Activated CD4-positive, alpha-beta T cell treated with anti-CD3 and anti-CD28 coated beads for 36 hours (primary cell): ENCODE measurements at regions not wholly inside any gene's neighbourhood (a gene's known extent, or its start where the extent isn't known, plus 50 kb on each side); places are given as distances from the start of the nearest gene placed in this dataset.
A peak's percentile ranks its signal among the peaks of the same experiment; 100 is the strongest.
"Not testable (repeated sequence)": the region's sequence is repeated elsewhere in the genome, so short reads cannot be mapped to it uniquely, and the experiment has no call there.

ENCODE experiments used
- ATAC-seq: fragments of 200-7000 bp; cut with Tn5 transposase; one replicate; pipeline ENCODE4 v1.10.0; 2021; ENCODE audit warnings: mild to moderate bottlenecking, moderate library complexity
- CTCF ChIA-PET: fragments of 350-600 bp; sonication (Branson Sonifier 250); formaldehyde crosslinking; loops from one replicate; lab custom pipeline; 2021; ENCODE audit warnings: antibody characterized with exemption; lab: Charles Lee
- POLR2A ChIA-PET: fragments of 350-600 bp; sonication (Branson Sonifier 250); formaldehyde crosslinking; loops from one replicate; lab custom pipeline; 2021; ENCODE audit warnings: antibody characterized with exemption, inconsistent platforms; lab: Charles Lee
- DNase-seq: peaks from one replicate; pipeline ENCODE4 v3.0.0-alpha.2; 2020
- H3K27ac Mint-ChIP-seq: one replicate; pipeline ENCODE4 v1.8.0; 2021; ENCODE audit warnings: mixed read lengths
- H3K27me3 Mint-ChIP-seq: one replicate; pipeline ENCODE4 v1.8.0; 2021; ENCODE audit warnings: mixed read lengths
- H3K36me3 Mint-ChIP-seq: one replicate; pipeline ENCODE4 v1.8.0; 2021; ENCODE audit warnings: low read depth, mixed read lengths
- H3K4me1 Mint-ChIP-seq: one replicate; pipeline ENCODE4 v1.8.0; 2021; ENCODE audit warnings: mixed read lengths
- H3K4me3 Mint-ChIP-seq: one replicate; pipeline ENCODE4 v1.8.0; 2021; ENCODE audit warnings: mild to moderate bottlenecking, moderate library complexity, mixed read lengths
- H3K9me3 Mint-ChIP-seq: one replicate; pipeline ENCODE4 v1.8.0; 2021; ENCODE audit warnings: low read depth, mixed read lengths
- intact Hi-C, 2 experiments: fragments of 100-400 bp; cut with DNase I in 1 of 2; cut with micrococcal nuclease in 1 of 2; formaldehyde crosslinking; loops; one replicate each; pipeline versions ENCODE4 v1.14.2 to v1.15.1; 2022 to 2024; cut with DNase I, micrococcal nuclease

DNA sequence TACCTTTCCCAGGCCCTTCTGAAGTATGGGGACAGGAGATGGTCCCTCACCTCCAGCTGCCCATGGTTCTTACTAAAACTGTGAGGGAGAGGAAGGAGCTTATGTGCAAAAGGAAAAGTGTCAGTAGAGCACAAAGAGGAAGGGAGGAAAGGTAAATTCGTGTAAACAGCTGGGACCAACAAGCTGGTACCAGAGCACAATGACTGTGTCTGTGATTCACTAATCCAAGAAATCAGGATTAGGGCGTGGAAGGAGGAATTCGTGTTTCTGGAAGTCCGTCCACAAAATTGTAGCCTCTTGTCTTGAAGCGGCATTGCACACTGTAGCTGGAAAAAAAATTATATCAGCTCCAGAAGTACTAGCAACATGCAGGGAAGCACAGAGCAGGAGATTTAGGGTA, 129.0 kb upstream of the RREB1 start:
- Mint-ChIP-seq H3K4me1 (no peaks in the 10 kb centered on the region), H3K9me3 (no peaks in the 10 kb centered on the region), H3K36me3 (no peaks in the 10 kb centered on the region), H3K27me3 (no peaks in the 10 kb centered on the region), H3K27ac (no peak overlapping the region), H3K4me3 (no peak overlapping the region)
- ATAC-seq (no peak), DNase-seq (no peak)
- ChIA-PET CTCF (interaction anchor here (1.0 to 1.1 kb wide), 2 partner anchors 27 to 260 kb away, joined by 3 read pairs; no protein-coding TSS in a partner anchor), POLR2A (no interaction called here)
- intact Hi-C loops = no loop called here

DNA sequence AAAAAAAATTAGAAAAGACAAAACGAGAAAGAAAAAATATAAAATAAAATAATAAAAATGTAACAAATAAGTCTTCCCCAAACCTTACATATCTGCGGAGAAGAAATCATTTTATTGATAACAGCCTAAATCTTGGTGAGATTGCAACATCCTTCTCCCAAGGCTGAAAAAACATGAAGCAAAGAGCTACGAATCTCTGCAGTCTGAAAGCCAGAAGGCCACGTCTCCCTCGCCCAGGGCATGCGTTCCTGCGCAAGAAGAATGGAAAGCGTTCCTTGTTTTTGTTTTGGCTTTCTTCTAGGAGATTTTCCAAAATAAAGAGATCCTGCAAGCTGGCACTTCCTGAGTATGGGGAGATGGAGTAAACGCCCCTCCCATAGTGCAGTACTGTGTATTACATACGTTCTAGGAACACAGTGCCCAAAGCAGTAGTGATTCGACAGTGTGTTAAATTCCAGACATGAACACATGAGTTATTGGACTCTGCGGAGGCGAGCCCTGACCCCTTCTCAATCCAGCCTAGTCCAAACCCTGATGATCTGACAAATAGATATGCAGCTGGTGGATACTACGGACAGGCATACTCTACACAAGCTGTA, 126.7 kb upstream of the RREB1 start:
- intact Hi-C loops = no loop called here
- POLR2A ChIA-PET = no interaction called here
- no peak overlapping the region for H3K27ac Mint-ChIP-seq

DNA sequence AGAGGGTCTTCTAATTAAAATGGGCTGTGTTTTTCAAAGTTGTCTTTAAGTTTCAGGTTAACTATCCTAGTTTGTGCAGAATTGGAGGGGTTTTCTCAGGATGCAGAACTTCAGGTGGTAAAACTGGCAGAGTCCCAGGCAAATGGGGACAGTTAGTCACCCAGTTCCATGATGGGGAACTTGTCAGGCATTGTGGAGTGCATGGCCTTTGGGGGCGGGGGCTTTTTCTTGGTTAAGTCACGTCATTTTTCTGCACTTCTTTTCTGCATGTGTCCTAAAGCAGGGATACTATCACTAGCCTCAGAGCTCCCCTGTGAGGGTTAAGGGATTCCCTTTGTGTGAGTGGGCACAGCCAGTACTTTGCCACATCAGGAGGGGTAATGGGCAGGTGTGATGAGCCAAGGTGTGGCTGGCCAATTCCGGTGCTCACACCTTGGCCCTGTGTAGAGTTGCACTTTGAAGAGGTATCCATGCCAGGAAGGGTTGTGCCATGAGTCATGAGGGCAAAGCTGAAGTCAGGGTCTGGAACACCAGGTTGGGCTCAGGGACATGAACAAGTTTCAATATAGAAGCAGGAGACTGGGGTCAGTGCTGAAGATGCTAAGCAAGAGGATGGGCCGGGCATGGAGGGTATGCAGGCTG, 126.0 kb upstream of the RREB1 start:
- POLR2A ChIA-PET = no interaction called here
- H3K36me3 Mint-ChIP-seq = no peaks in the 10 kb centered on the region
- H3K4me3 Mint-ChIP-seq = no peak overlapping the region
- no peaks in the 10 kb centered on the region for H3K27me3 Mint-ChIP-seq
- peak; percentile 10 for DNase-seq
- ATAC-seq = no peak
- no peaks in the 10 kb centered on the region for H3K4me1 Mint-ChIP-seq
- no peaks in the 10 kb centered on the region for H3K9me3 Mint-ChIP-seq
- no peak overlapping the region for H3K27ac Mint-ChIP-seq
- intact Hi-C loops = no loop called here
- CTCF ChIA-PET = interaction anchor here (1.2 to 1.4 kb wide), 2 partner anchors 11 to 14 kb away, joined by 3 to 4 read pairs; no protein-coding TSS in a partner anchor

More for the DNA sequence above, 126.7 kb upstream of the RREB1 start:
- no peaks in the 10 kb centered on the region for H3K4me1 Mint-ChIP-seq
- no peak for ATAC-seq
- no peaks in the 10 kb centered on the region for H3K9me3 Mint-ChIP-seq
- no peaks in the 10 kb centered on the region for H3K27me3 Mint-ChIP-seq
- H3K4me3 Mint-ChIP-seq = no peak overlapping the region
- no peak for DNase-seq
- CTCF ChIA-PET = interaction anchor here (1.2 kb wide), 1 partner anchor 14 kb away, joined by 4 read pairs; no protein-coding TSS in a partner anchor
- no peaks in the 10 kb centered on the region for H3K36me3 Mint-ChIP-seq

DNA sequence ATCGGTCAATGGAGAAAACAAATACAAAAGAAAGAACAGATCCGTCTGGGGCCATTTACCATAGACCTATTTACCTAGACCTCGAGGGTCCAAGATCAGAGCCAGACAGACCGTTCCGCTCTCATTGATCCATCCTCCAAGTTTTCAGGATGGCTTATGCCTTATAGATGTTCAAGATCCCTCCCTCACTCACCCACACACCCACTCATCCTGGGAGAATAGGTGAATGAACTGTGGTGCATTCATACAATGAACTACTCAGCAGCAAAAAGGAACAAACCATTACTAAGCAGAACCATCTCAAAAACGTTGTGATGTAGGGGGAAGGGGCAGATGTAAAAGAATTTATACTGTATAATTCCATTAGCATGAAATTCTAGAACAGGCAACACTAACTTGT, 125.1 kb upstream of the RREB1 start:
- no peaks in the 10 kb centered on the region for H3K9me3 Mint-ChIP-seq
- intact Hi-C loops = no loop called here
- H3K27me3 Mint-ChIP-seq = no peaks in the 10 kb centered on the region
- no peak overlapping the region for H3K27ac Mint-ChIP-seq
- ChIA-PET CTCF (interaction anchor here (1.4 kb wide), 2 partner anchors 9 to 11 kb away, joined by 3 read pairs; no protein-coding TSS in a partner anchor), POLR2A (no interaction called here)
- no peak for ATAC-seq
- no peaks in the 10 kb centered on the region for H3K36me3 Mint-ChIP-seq
- no peak for DNase-seq
- H3K4me3 Mint-ChIP-seq = no peak overlapping the region
- H3K4me1 Mint-ChIP-seq = no peaks in the 10 kb centered on the region

DNA sequence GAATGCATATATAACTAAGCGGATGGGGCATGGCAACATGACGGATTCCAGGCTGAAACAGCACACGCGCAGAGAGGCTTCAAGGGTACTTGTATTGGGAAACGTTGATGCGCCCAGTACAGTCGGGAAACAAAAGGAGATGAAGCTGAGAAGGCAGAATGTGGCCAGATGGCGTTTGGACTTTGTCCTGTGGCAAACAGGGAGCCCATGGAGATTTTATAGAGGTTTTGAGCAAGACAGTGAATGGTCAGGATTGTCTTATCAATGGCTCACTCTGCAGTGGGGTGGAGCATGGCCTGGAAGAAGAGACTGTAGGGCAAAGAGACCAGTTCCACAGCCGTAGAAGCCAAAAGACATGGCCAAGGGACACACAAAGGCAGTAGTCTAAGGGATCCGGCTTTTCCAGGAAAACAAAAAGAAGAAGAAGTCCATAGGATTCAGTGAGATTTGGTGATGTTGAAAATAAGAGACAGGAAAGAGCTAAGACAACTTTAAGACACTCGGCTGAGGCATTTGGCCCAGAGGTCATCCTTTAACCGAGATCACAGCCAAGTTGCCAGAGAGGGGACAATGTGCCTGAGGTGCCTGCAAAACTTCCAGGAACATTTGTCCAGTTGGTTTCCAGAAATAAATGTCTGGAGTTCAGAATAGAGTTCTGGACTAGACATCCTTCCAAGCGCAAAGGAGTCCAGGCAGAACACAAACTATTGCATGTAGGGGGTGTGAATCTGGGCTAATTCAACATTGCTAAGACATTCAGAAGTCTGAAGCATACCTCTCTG, 123.0 kb upstream of the RREB1 start:
- Mint-ChIP-seq H3K9me3 (no peaks in the 10 kb centered on the region), H3K27me3 (no peaks in the 10 kb centered on the region)

DNA sequence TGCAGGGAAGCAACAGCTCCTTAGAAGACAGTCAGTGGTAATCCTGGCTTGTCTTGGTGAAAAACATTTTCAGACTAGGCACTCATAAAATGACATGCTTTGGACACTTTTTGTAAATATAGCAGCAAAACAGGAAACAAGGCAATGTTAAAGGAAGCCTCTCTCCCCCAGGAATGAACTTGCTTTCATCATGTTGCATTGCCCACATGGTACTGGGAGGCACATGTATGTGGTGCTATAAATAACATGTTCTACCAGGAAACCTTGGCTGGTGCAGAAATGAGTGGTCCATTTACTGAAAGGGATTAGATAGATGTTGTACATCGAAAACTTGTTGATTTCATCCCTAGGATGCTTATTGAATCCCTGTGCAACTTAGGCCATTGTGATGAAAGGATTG, 121.4 kb upstream of the RREB1 start:
- no peaks in the 10 kb centered on the region for H3K4me1 Mint-ChIP-seq
- H3K4me3 Mint-ChIP-seq = no peak overlapping the region
- POLR2A ChIA-PET = no interaction called here
- DNase-seq (no peak), ATAC-seq (no peak)
- intact Hi-C loops = no loop called here
- CTCF ChIA-PET = interaction anchor here (0.7 kb wide), 1 partner anchor 269 kb away, joined by 3 read pairs; no protein-coding TSS in a partner anchor
- no peaks in the 10 kb centered on the region for H3K36me3 Mint-ChIP-seq
- no peak overlapping the region for H3K27ac Mint-ChIP-seq
- no peaks in the 10 kb centered on the region for H3K27me3 Mint-ChIP-seq
- no peaks in the 10 kb centered on the region for H3K9me3 Mint-ChIP-seq

More for the DNA sequence above, 123.0 kb upstream of the RREB1 start:
- POLR2A ChIA-PET = no interaction called here
- CTCF ChIA-PET = no interaction called here
- ATAC-seq = no peak
- Mint-ChIP-seq H3K27ac (no peak overlapping the region), H3K4me1 (no peaks in the 10 kb centered on the region), H3K36me3 (no peaks in the 10 kb centered on the region), H3K4me3 (no peak overlapping the region)
- no peak for DNase-seq
- intact Hi-C loops = no loop called here

DNA sequence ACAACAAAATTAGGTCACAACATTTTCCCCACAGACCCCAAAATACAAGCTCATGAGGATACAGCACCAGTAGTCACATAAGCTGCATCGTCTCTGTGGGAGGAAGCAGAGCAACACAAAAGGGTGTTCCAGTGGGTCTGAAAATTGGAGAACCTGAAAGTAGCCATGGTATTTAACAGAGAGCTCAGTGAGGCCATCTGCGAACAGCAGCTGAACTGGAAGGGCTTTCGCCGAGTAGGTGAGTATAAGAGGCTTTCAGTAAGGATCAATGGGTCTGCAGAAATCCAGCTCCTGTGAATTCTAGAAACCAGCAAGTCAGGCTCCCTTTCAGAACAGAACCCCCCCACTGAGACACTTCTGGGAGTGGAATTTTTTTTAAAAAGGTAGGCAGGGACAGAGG, 120.0 kb upstream of the RREB1 start:
- intact Hi-C loops = no loop called here
- ChIA-PET POLR2A (no interaction called here), CTCF (interaction anchor here (0.6 kb wide), 1 partner anchor 195 kb away, joined by 4 read pairs; no protein-coding TSS in a partner anchor)
- ATAC-seq = no peak
- Mint-ChIP-seq H3K4me1 (no peaks in the 10 kb centered on the region), H3K27me3 (no peaks in the 10 kb centered on the region), H3K9me3 (no peaks in the 10 kb centered on the region), H3K27ac (no peak overlapping the region), H3K36me3 (no peaks in the 10 kb centered on the region), H3K4me3 (no peak overlapping the region)
- no peak for DNase-seq

DNA sequence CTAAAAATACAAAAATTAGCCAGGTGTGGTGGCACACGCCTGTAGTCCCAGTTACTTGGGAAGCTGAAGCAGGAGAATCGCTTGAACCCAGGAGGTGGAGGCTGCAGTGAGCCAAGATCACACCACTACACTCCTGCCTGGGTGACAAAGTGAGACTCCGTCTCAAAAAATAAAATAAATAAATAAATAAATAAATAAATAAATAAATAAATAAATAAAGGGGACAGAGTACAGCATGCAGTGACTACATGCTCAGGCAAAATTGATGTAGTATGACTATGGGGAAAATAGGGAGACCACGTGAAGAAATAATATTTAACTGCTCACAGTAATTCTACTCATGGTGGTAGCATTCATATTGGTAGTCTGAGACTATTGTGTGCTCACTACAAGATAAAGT, 117.7 kb upstream of the RREB1 start:
- ATAC-seq, H3K4me1 Mint-ChIP-seq, H3K27ac Mint-ChIP-seq, intact Hi-C loops, H3K4me3 Mint-ChIP-seq, POLR2A ChIA-PET, H3K36me3 Mint-ChIP-seq, H3K9me3 Mint-ChIP-seq, H3K27me3 Mint-ChIP-seq, DNase-seq: not testable (repeated sequence)
- CTCF ChIA-PET = interaction anchor here (0.6 kb wide), 1 partner anchor 343 kb away, joined by 3 read pairs; no protein-coding TSS in a partner anchor

DNA sequence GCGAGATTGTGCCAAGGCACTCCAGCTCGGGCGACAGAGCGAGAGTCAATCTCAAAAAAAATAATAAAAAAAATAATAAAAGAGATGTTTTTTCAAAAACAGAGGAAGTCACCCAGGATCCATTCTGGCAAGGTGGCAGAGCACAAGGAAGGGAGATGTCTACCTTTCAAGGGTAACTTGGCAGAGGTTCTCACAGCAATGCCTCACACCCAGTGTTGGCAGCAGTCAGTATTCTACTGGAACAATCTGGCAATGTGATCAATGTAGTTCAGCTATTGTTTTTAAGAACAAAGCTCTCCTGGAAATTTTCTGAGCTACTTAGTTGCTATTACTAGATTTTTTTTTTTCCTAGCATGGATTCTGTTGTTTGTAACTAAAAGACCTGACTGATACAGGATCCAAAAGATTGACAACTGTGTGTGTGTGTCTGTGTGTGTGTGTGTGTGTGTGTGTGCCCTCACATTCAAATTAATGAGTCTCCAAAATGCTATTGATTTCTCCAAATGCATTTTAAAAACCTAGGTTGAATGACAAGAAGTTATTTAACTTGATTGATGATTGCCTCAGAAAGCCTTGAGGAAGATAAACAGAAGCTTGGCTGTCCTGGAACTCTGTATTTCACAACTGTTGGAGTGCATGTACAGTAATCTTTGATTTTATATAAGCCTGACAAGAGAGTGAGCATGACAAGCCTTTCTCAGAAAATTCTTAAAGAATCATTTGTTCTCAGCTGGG, 114.1 kb upstream of the RREB1 start:
- ATAC-seq (no peak), DNase-seq (no peak)
- POLR2A ChIA-PET = interaction anchor here (0.7 kb wide), 1 partner anchor 22 kb away, joined by 3 read pairs; no protein-coding TSS in a partner anchor
- no peaks in the 10 kb centered on the region for H3K4me1 Mint-ChIP-seq
- intact Hi-C loops = no loop called here
- no peak overlapping the region for H3K4me3 Mint-ChIP-seq
- CTCF ChIA-PET = interaction anchor here (0.7 to 1.8 kb wide), 3 partner anchors 35 to 1778 kb away, joined by 3 read pairs; no protein-coding TSS in a partner anchor
- H3K27ac Mint-ChIP-seq = no peak overlapping the region
- peaks cover 2% of the 10 kb centered on the region for H3K27me3 Mint-ChIP-seq
- H3K9me3 Mint-ChIP-seq = no peaks in the 10 kb centered on the region
- H3K36me3 Mint-ChIP-seq = no peaks in the 10 kb centered on the region

DNA sequence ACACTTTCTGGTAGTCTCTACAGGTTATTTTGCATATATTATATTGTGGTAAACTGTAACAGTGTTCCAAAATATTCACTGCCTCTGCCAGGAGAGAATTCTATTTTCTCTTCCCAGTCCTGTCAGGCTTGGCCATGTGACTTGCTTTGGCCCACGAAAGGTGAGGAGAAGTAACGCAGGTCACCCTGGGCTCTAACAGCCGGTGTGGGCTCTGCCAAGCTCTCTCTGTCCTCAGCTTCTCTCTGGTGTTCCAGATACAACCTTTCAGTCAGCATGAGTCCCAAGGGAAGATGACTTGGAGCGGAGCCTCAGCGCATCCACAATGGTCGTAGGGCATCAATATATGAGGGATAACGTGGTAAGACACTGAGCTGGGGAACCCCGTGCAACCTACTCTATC, 113.0 kb upstream of the RREB1 start:
- H3K4me3 Mint-ChIP-seq = no peak overlapping the region
- peaks cover 2% of the 10 kb centered on the region for H3K27me3 Mint-ChIP-seq
- no peak for DNase-seq
- H3K27ac Mint-ChIP-seq = no peak overlapping the region
- no peak for ATAC-seq
- no peaks in the 10 kb centered on the region for H3K9me3 Mint-ChIP-seq
- ChIA-PET CTCF (interaction anchor here (0.9 to 1.4 kb wide), 2 partner anchors 14 to 244 kb away, joined by 3 to 4 read pairs; no protein-coding TSS in a partner anchor), POLR2A (no interaction called here)
- no peaks in the 10 kb centered on the region for H3K4me1 Mint-ChIP-seq
- intact Hi-C loops = no loop called here
- no peaks in the 10 kb centered on the region for H3K36me3 Mint-ChIP-seq

DNA sequence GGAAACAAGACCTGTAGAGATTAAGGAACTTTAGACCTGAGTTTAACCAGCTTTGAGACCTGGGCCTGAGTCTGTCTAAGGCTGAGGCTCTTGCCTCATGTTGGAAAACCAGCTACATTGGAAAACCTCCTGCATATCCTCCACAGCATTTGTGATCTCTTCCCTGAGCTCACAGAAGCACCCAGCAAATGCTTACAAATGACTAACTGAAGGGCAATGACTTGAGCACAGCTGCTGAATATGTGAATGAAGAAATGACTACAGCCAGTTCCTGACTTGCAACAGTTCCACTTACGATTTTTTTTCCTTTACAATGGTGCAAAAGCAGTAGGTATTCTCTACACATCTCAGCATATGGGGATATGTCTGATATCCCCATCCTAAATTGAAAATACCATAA, 112.4 kb upstream of the RREB1 start:
- peaks cover 2% of the 10 kb centered on the region for H3K27me3 Mint-ChIP-seq
- H3K4me3 Mint-ChIP-seq = no peak overlapping the region
- no peaks in the 10 kb centered on the region for H3K4me1 Mint-ChIP-seq
- H3K27ac Mint-ChIP-seq = no peak overlapping the region
- ATAC-seq (no peak), DNase-seq (no peak)
- CTCF ChIA-PET = interaction anchor here (0.9 to 1.4 kb wide), 2 partner anchors 14 to 244 kb away, joined by 3 to 4 read pairs; no protein-coding TSS in a partner anchor
- H3K36me3 Mint-ChIP-seq = no peaks in the 10 kb centered on the region
- POLR2A ChIA-PET = no interaction called here
- intact Hi-C loops = no loop called here
- no peaks in the 10 kb centered on the region for H3K9me3 Mint-ChIP-seq
